Epithelial cell of proximal tubule (primary cell): ENCODE measurements at regions not wholly inside any gene's neighbourhood (a gene's known extent, or its start where the extent isn't known, plus 50 kb on each side); places are given as distances from the start of the nearest gene placed in this dataset.
"Not testable (repeated sequence)": the region's sequence is repeated elsewhere in the genome, so short reads cannot be mapped to it uniquely, and the experiment has no call there.

Source experiments
- DNase-seq: peaks from one replicate; pipeline ENCODE4 v3.0.0-alpha.2; 2011; ENCODE audit warnings: low read depth
- H3K4me3 ChIP-seq: 2 replicates; pipeline ENCODE4 v1.5.1; 2011; ENCODE audit warnings: low read depth, mild to moderate bottlenecking, low read length
- TF ChIP-seq, protein P1 (sequence below): conservative IDR thresholded peaks from 2 replicates; pipeline ENCODE4 v1.5.1; 2012; ENCODE audit warnings: low read depth, mild to moderate bottlenecking, low read length

DNA sequence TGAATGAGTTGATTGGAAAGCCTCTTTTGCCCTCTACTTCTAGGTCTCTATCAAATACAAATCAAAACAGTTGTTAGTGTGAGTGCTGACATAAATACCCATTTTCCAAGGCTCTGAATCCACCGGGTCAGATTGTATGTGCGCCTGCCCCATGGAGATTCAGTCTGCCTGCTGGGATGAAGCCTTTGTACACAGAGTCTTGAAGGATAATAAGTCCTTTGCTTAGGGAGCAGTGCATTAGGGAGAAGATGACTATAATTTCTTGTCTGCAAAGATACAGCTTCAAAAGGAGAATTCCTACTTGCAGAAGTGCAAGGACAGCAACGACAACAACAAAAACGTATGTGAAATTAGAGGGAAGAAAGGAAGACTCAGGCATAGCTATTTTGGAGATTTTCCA lies 90.3 kb upstream of the VRK1 start:
- TF ChIP-seq, protein P1, sequence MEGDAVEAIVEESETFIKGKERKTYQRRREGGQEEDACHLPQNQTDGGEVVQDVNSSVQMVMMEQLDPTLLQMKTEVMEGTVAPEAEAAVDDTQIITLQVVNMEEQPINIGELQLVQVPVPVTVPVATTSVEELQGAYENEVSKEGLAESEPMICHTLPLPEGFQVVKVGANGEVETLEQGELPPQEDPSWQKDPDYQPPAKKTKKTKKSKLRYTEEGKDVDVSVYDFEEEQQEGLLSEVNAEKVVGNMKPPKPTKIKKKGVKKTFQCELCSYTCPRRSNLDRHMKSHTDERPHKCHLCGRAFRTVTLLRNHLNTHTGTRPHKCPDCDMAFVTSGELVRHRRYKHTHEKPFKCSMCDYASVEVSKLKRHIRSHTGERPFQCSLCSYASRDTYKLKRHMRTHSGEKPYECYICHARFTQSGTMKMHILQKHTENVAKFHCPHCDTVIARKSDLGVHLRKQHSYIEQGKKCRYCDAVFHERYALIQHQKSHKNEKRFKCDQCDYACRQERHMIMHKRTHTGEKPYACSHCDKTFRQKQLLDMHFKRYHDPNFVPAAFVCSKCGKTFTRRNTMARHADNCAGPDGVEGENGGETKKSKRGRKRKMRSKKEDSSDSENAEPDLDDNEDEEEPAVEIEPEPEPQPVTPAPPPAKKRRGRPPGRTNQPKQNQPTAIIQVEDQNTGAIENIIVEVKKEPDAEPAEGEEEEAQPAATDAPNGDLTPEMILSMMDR = no peak
- H3K4me3 ChIP-seq = no peak overlapping the region
- DNase-seq = no peak

DNA sequence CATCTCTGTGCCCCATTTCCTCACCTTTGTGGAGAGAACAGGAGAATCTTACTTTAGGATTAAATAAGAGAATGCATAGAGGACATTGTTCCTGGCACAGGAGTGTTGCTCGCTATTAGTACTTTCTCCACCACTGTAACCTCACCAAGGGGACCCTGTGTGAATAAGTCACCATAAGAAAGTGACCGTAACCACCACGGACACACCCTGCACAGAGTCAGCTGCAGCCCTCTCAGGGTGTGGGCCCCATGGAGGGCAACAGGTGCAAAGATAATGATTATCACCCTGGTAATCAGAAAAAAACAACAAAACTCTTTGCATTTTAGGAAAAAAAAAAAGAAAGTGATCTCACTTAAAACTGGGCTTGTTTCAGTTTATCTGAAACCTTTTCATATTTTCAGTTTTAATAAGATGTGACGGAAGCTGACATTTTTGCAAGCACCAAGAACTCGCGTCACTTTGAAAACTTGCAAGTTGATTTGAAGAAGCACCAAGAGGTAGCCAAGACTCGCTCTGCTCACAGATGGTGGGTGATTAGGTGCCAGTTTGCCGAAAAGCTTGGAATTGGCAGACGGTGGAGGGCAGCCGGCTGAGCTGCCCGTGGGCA lies 87.0 kb upstream of the VRK1 start:
- no peak for DNase-seq
- TF ChIP-seq, protein P1 = no peak
- H3K4me3 ChIP-seq = no peak overlapping the region

DNA sequence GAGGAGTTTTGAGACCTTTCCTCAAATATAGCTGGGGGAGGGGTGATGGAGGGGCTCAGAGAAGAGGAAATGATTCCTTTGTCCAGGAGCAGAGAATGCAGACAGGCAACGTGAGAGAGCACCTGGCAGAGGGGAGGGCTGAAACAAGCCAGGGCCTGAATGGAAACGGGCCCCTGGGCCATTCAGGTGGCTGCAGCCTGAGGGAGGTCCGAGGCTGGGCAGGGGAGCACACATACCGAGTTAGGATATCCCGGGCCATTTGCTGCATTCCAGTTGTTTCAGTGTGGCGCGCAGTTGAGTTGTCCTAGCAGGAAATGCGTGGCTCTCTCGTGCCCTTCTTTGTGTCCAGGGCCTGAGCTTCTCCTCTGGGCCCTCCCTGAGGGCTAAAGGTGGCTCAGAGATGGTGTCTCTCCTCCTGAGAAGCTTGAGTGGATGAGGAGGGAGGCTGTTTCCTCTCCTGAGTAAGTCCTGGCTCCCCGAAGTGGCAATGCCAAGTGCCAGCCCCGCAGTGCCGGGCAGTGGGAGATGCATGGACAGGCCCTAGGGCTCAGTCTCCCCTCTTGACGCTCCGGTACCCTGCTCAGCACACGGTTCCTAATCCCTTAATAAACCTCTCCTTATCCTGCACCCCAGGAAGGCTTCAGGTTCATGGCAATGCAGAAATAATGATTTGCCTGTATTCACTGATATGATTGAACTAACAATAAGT lies 85.5 kb upstream of the VRK1 start:
- no peak for DNase-seq

DNA sequence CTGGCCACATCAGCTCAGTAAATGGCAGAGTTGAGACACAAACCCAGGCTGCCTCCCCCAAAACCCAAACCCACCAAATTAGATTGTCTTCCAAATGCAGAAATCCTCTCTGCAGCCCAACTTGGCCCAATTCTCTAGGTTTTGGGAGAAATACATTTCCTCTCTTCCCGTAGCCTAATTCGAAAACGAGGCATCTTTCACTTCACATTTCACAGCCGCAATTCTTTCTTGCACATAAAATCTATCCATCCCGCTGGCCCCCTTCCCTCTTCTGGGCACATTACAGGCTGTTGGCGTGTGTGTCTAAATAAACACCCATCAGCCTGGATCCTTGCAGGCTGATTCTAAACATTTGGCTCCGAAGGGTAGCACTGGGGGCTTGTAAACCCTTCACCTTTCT lies 83.8 kb upstream of the VRK1 start:
- TF ChIP-seq, protein P1 = no peak
- DNase-seq = no peak
- no peak overlapping the region for H3K4me3 ChIP-seq

More for the DNA sequence above, 85.5 kb upstream of the VRK1 start:
- TF ChIP-seq, protein P1 = no peak
- H3K4me3 ChIP-seq = no peak overlapping the region

DNA sequence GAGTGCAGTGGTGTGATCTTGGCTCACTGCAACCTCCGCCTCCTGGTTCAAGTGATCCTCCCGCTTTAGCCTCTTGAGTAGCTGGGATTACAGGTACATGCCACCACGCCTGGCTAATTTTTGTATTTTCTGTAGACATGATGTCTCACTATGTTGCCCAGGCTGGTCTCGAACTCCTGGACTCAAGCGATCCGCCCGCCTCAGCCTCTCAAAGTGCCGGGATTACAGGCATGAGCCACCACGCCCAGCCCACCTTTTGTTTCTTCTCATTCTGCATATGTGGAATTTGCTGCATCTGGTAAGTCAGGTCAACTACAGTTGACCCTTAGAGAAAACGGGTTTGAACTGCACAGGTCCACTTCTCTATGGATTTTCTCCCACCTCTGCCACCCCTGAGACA lies 82.6 kb upstream of the VRK1 start:
- not testable (repeated sequence) for H3K4me3 ChIP-seq, DNase-seq

DNA sequence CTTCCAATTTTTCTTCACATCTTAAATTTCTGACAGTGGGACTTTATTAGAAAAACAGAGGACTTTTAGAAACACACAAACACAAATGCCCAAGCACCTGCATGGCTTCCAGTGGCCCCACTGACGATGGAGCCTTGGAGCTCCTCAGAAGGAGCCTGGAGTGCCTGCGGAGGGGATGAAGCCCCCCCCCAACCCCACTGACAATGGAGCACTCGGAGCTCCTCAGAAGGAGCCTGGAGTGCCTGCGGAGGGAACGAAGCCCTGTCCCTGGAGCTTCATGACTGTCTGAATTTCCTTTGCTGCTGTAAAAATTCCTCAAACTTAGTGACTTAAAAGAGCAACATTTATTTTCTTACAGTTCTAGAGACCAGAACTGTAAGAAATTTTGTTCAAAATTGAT lies 80.1 kb upstream of the VRK1 start:
- no peak overlapping the region for H3K4me3 ChIP-seq
- no peak for DNase-seq
- TF ChIP-seq, protein P1 = no peak

DNA sequence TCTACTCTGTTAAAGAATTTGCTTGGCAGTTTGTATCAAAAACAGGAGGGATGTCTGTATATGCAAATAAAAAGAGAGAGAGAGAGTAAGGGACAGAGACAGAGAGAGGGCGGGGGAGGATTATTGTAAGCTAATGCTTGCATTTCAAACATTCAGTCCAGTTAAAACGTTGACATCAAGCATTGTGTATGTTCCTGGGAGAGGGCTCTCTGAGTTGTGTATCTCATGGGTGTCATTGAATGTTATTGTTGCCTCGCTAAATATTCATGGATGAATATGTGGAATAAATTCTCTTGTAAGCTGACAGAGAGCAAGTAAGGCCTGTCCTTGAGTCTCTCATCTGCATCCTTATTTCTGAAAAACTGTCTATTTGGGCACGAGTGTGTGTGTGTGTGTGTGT lies 78.8 kb upstream of the VRK1 start:
- no peak overlapping the region for H3K4me3 ChIP-seq
- no peak for DNase-seq

DNA sequence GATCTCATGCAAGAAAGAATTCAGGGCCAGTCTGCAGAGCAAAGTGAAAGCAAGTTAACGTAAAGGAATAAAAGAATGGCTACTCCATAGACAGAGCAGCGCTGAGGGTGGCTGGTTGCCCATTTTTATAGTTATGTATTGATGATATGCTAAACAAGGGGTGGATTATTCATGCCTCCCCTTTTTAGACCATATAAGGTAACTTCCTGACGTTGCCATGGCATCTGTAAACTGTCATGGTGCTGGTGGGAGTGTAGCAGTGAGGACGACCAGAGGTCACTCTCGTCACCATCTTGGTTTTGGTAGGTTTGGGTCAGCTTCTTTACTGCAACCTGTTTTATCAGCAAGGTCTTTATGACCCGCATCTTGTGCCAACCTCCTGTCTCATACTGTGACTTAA lies 76.5 kb upstream of the VRK1 start:
- DNase-seq, H3K4me3 ChIP-seq: not testable (repeated sequence)

More for the DNA sequence above, 78.8 kb upstream of the VRK1 start:
- TF ChIP-seq, protein P1 = no peak
